Panc1 (cell line): ENCODE measurements at regions not wholly inside any gene's neighbourhood (a gene's known extent, or its start where the extent isn't known, plus 50 kb on each side); places are given as distances from the start of the nearest gene placed in this dataset.

Experiments used
- ATAC-seq: fragments of 200-7000 bp; cut with Tn5 transposase; 2 replicates; pipeline ENCODE4 v1.9.1; 2020; ENCODE audit warnings: mild to moderate bottlenecking, moderate library complexity
- BruUV-seq: library from RNA; stranded (reverse); fragments of 400-500 nt; replicated peaks from 2 replicates; lab custom pipeline; 2021; lab: Mats Ljungman, UMichigan
- CTCF ChIA-PET: fragments of 300-600 bp; sonication (Branson Sonifier 250); formaldehyde crosslinking; loops from one replicate; lab custom pipeline; 2022; ENCODE audit warnings: antibody characterized with exemption; lab: Charles Lee
- POLR2A ChIA-PET: fragments of 300-600 bp; sonication (Branson Sonifier 250); formaldehyde crosslinking; loops from one replicate; lab custom pipeline; 2022; ENCODE audit warnings: antibody characterized with exemption; lab: Charles Lee
- DNase-seq: peaks from one replicate; pipeline ENCODE4 v3.0.0-alpha.2; 2010; ENCODE audit warnings: low read depth, low spot score
- H3K27ac ChIP-seq: 2 replicates; pipeline ENCODE4 v1.5.1; 2011; ENCODE audit warnings: mild to moderate bottlenecking, low read length, inconsistent platforms
- H3K27me3 ChIP-seq: fragments of 200-500 bp; sonication (Bioruptor generic); 2 replicates; pipeline ENCODE4 v1.6.0; 2014; ENCODE audit warnings: low read length, inconsistent platforms; ENCODE audit not compliant: control insufficient read depth, insufficient read depth
- H3K36me3 ChIP-seq: fragments of 200-500 bp; sonication (Bioruptor generic); 2 replicates; pipeline ENCODE4 v1.5.1; 2014; ENCODE audit warnings: inconsistent platforms, mild to moderate bottlenecking, low read length, moderate library complexity; ENCODE audit not compliant: control insufficient read depth, insufficient read depth
- H3K4me1 ChIP-seq: 2 replicates; pipeline ENCODE4 v1.5.1; 2011; ENCODE audit warnings: inconsistent platforms, mild to moderate bottlenecking, low read length, moderate library complexity; ENCODE audit not compliant: control insufficient read depth, insufficient read depth
- H3K4me3 ChIP-seq, 2 experiments: 2 replicates each; pipeline ENCODE4 v1.5.1; 2011 to 2012; ENCODE audit warnings: low read depth in 2 of 2, low read length in 2 of 2, mild to moderate bottlenecking in 2 of 2, inconsistent platforms in 1 of 2, moderate library complexity in 1 of 2
- H3K9me3 ChIP-seq: fragments of 200-500 bp; sonication (Bioruptor generic); 2 replicates; pipeline ENCODE4 v1.5.1; 2014; ENCODE audit warnings: low read depth, mild to moderate bottlenecking, inconsistent platforms, low read length, moderate library complexity; ENCODE audit not compliant: control insufficient read depth, insufficient read depth
- CTCF ChIP-seq: fragments of 450-650 bp; IDR thresholded peaks from 2 replicates; pipeline ENCODE4 v1.5.1; 2017; ENCODE audit warnings: mild to moderate bottlenecking
- POLR2AphosphoS5 ChIP-seq: IDR thresholded peaks from 2 replicates; pipeline ENCODE4 v1.6.1; 2012; ENCODE audit warnings: mild to moderate bottlenecking, low read depth, low read length, moderate library complexity
- REST ChIP-seq, 2 experiments: IDR thresholded peaks; 2 replicates each; pipeline ENCODE4 v1.6.1; 2011 to 2012; ENCODE audit warnings: low read depth in 2 of 2, control low read depth in 1 of 2, low read length in 1 of 2, mild to moderate bottlenecking in 1 of 2, moderate library complexity in 1 of 2; ENCODE audit not compliant: insufficient read depth in 1 of 2
- SIN3A ChIP-seq: IDR thresholded peaks from 2 replicates; pipeline ENCODE4 v1.6.1; 2012; ENCODE audit warnings: low read depth, mild to moderate bottlenecking, low read length, moderate library complexity, borderline replicate concordance; ENCODE audit not compliant: insufficient read depth
- TCF7L2 ChIP-seq: IDR thresholded peaks from 2 replicates; pipeline ENCODE4 v1.6.1; 2011; ENCODE audit warnings: mild to moderate bottlenecking, low read depth, low read length, inconsistent platforms
- in situ Hi-C: cut with HindIII; loops from 2 replicates; pipeline ENCODE4 v1.10.0; 2016; ENCODE audit warnings: low sequenced_read_pairs, low pct_unique_long_range_greater_than_20kb
- intact Hi-C: fragments of 100-400 bp; cut with micrococcal nuclease; formaldehyde crosslinking; loops from one replicate; pipeline ENCODE4 v1.10.0; 2022; ENCODE audit not compliant: unreplicated experiment

GRCh38 chr2:188068093-188068492, 223.6 kb upstream of the GULP1 start:
- no peak overlapping the region for H3K27ac ChIP-seq
- ATAC-seq (no peak), DNase-seq (no peak)
- ChIA-PET POLR2A (interaction anchor here (0.6 kb wide), 1 partner anchor 298 kb away, joined by 6 read pairs; no protein-coding TSS in a partner anchor), CTCF (no interaction called here)
- no peaks in the 10 kb centered on the region for H3K4me1 ChIP-seq
- no peaks in the 10 kb centered on the region for H3K27me3 ChIP-seq
- no peak for TF ChIP-seq REST (IDR thresholded peaks at IDR 0.05; ENCODE audit: insufficient read depth in 1 of 2, low read depth in 2 of 2, low read length in 1 of 2)
- no peak for TF ChIP-seq POLR2AphosphoS5
- TF ChIP-seq CTCF = no peak
- no peak for TF ChIP-seq TCF7L2
- no peak for TF ChIP-seq SIN3A
- BruUV-seq = no TSS peak
- in situ Hi-C loops (no loop called here), intact Hi-C loops (no loop called here)
- H3K36me3 ChIP-seq = no peaks in the 10 kb centered on the region
- no peak overlapping the region for H3K4me3 ChIP-seq
- H3K9me3 ChIP-seq = no peaks in the 10 kb centered on the region

GRCh38 chr2:188076149-188077056, 215.3 kb upstream of the GULP1 start:
- no peaks in the 10 kb centered on the region for H3K9me3 ChIP-seq
- no peaks in the 10 kb centered on the region for H3K36me3 ChIP-seq
- in situ Hi-C loops = no loop called here
- H3K4me1 ChIP-seq = no peaks in the 10 kb centered on the region
- intact Hi-C loops = no loop called here
- DNase-seq (no peak), ATAC-seq (no peak)
- TF ChIP-seq POLR2AphosphoS5 (no peak), CTCF (no peak), TCF7L2 (no peak), REST (IDR thresholded peaks at IDR 0.05; ENCODE audit: insufficient read depth in 1 of 2, low read depth in 2 of 2, low read length in 1 of 2) (no peak), SIN3A (no peak)
- H3K27me3 ChIP-seq = no peaks in the 10 kb centered on the region
- no peak overlapping the region for H3K4me3 ChIP-seq
- BruUV-seq = no TSS peak
- no peak overlapping the region for H3K27ac ChIP-seq
- CTCF ChIA-PET = interaction anchor here (0.6 kb wide), 1 partner anchor 208 kb away, joined by 3 read pairs; no protein-coding TSS in a partner anchor
- POLR2A ChIA-PET = no interaction called here
